ENCODE measurements at regions not wholly inside any gene's neighbourhood (a gene's known extent, or its start where the extent isn't known, plus 50 kb on each side); places are given as distances from the start of the nearest gene placed in this dataset.

DNA sequence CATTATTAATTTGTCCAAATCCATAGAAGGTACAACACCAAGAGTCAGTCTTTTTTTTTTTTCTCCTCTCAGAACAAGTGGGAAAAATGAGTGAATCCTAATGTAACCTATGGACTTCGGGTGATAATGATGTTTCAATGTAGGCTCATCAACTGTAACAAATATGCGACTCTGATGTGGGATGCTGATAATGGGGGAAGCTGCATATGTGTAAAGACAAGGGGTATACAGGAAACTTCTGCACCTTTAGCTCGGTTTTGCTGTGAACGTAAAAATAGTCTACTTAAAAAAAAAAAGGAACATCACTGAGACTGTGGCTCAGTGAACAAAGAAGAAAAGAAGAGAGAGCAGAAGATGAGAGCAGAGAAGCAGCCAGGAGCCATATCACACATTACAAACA, 78.3 kb upstream of the ARHGAP32 start:
- Histone ChIP-seq H3K4me1 (ENCODE audit: control insufficient read depth in 2 of 2, insufficient read depth in 2 of 2, low read length in 2 of 2) (peaks cover 1 to 5% of the 10 kb centered on the region in 2 donors), H3K4me3 (ENCODE audit: low read length in 2 of 2) (no peak overlapping the region), H3K9ac (ENCODE audit: low read depth in 1 of 2, low read length in 2 of 2) (no peak overlapping the region), H3K36me3 (ENCODE audit: control insufficient read depth in 2 of 2, insufficient read depth in 2 of 2, low read length in 2 of 2) (no peaks in the 10 kb centered on the region), H3K9me3 (ENCODE audit: control insufficient read depth in 2 of 2, low read length in 2 of 2) (no peaks in the 10 kb centered on the region), H3K27me3 (ENCODE audit: control insufficient read depth in 2 of 2, insufficient read depth in 2 of 2, low read length in 2 of 2) (no peaks in the 10 kb centered on the region), H3K27ac (ENCODE audit: low read depth in 2 of 2, low read length in 2 of 2) (no peak overlapping the region)

DNA sequence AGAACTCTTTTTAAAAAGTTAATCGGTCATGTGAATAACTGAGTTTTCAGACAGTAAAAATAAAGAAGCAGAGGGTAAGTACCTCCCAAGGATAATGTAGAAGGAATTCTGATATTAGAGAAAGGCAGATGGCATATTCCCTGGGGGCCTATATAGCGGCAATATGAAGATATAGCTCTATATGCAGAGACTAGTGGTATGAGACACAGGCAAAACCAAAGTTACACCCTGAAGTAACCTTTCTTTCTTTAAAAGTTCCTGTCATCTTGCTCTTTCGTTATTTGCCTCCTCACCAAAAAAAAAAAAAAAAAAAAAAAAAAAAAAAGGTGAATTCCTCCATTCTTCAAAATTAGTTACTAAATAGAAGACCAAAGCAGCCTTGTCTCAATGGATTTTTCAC, 76.2 kb upstream of the ARHGAP32 start:
- no peak overlapping the region for H3K27ac ChIP-seq (ENCODE audit: low read depth in 2 of 2, low read length in 2 of 2)
- H3K9ac ChIP-seq (ENCODE audit: low read depth in 1 of 2, low read length in 2 of 2): no peak overlapping the region
- no peak overlapping the region for H3K4me3 ChIP-seq (ENCODE audit: low read length in 2 of 2)
- no peaks in the 10 kb centered on the region for H3K4me1 ChIP-seq (ENCODE audit: control insufficient read depth in 2 of 2, insufficient read depth in 2 of 2, low read length in 2 of 2)
- H3K27me3 ChIP-seq (ENCODE audit: control insufficient read depth in 2 of 2, insufficient read depth in 2 of 2, low read length in 2 of 2): no peaks in the 10 kb centered on the region
- no peaks in the 10 kb centered on the region for H3K36me3 ChIP-seq (ENCODE audit: control insufficient read depth in 2 of 2, insufficient read depth in 2 of 2, low read length in 2 of 2)
- H3K9me3 ChIP-seq (ENCODE audit: control insufficient read depth in 2 of 2, low read length in 2 of 2): no peaks in the 10 kb centered on the region

DNA sequence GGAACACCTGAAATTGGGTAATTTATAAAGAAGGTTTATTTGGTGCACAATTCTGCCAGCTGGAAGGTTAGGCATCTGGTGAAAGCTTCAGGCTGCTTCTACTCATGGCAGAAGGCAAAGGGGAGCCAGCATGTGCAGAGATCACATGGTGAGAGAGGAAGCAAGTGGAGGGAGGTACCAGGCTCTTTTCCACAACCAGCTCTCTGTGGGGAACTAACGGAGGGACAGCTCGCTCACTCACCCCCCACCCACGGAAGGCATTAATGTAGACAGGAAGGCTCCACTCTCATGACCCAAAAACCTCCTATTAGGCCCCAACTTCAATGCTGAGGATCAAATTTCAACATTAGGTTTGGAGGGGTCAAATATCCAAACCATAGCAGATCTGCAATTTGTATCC, 75.6 kb upstream of the ARHGAP32 start:
- Histone ChIP-seq H3K27ac (ENCODE audit: low read depth in 2 of 2, low read length in 2 of 2) (no peak overlapping the region), H3K4me1 (ENCODE audit: control insufficient read depth in 2 of 2, insufficient read depth in 2 of 2, low read length in 2 of 2) (no peaks in the 10 kb centered on the region), H3K27me3 (ENCODE audit: control insufficient read depth in 2 of 2, insufficient read depth in 2 of 2, low read length in 2 of 2) (no peaks in the 10 kb centered on the region), H3K9me3 (ENCODE audit: control insufficient read depth in 2 of 2, low read length in 2 of 2) (no peaks in the 10 kb centered on the region), H3K4me3 (ENCODE audit: low read length in 2 of 2) (no peak overlapping the region), H3K9ac (ENCODE audit: low read depth in 1 of 2, low read length in 2 of 2) (no peak overlapping the region), H3K36me3 (ENCODE audit: control insufficient read depth in 2 of 2, insufficient read depth in 2 of 2, low read length in 2 of 2) (no peaks in the 10 kb centered on the region)

DNA sequence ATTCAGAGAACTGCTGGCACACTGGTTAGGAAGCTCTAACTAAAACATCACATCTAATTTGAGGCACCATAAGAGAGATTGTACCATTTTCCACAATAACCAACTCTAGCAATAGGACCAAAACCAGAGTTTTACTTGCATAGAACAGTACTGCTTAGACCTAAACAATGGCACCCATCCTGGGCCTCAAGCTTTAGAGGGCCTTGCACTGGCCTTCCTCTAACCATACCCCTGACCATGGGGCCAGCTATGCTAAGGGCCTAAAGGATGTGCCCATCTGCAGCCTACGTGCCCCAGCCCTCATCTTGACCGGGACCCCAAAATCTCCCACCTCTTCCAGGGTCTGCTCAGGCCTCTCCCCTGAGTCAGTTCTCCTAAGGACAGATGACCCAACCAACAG, 74.4 kb upstream of the ARHGAP32 start:
- H3K4me3 ChIP-seq (ENCODE audit: low read length in 2 of 2): no peak overlapping the region
- no peak overlapping the region for H3K9ac ChIP-seq (ENCODE audit: low read depth in 1 of 2, low read length in 2 of 2)
- H3K36me3 ChIP-seq (ENCODE audit: control insufficient read depth in 2 of 2, insufficient read depth in 2 of 2, low read length in 2 of 2): no peaks in the 10 kb centered on the region
- H3K27ac ChIP-seq (ENCODE audit: low read depth in 2 of 2, low read length in 2 of 2): no peak overlapping the region
- H3K9me3 ChIP-seq (ENCODE audit: control insufficient read depth in 2 of 2, low read length in 2 of 2): no peaks in the 10 kb centered on the region
- H3K4me1 ChIP-seq (ENCODE audit: control insufficient read depth in 2 of 2, insufficient read depth in 2 of 2, low read length in 2 of 2): no peaks in the 10 kb centered on the region
- H3K27me3 ChIP-seq (ENCODE audit: control insufficient read depth in 2 of 2, insufficient read depth in 2 of 2, low read length in 2 of 2): no peaks in the 10 kb centered on the region

DNA sequence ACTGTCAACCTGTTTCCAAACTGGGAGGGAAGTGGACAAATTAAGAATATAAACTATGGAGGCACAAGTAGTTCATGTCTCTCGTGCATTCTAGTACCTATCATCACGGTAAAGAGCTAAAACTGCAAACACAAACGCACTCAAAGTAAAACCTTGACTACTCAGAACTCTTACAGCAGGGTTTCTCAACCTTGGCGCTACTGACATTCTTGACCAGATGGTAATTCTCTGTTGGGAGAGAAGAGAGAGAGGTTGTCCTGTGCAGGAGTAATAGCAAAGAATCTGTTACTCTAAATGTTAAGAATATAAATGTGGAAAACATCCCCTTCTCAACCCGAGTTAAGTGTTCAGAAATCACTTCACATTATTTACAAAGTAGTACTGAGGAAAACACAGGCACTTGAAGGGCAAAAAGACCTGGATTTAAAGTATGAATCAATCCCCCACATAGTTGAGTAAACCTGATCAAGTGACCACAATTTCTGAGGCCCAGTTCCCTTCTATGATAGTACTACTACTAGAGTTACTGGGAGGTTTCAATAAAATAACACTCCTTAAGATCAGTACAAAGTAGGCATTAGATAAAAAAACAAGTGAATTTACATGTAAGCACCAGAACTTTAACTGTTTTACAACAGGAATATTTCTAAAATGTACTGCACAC, 73.1 kb upstream of the ARHGAP32 start:
- no peaks in the 10 kb centered on the region for H3K27me3 ChIP-seq (ENCODE audit: control insufficient read depth in 2 of 2, insufficient read depth in 2 of 2, low read length in 2 of 2)

DNA sequence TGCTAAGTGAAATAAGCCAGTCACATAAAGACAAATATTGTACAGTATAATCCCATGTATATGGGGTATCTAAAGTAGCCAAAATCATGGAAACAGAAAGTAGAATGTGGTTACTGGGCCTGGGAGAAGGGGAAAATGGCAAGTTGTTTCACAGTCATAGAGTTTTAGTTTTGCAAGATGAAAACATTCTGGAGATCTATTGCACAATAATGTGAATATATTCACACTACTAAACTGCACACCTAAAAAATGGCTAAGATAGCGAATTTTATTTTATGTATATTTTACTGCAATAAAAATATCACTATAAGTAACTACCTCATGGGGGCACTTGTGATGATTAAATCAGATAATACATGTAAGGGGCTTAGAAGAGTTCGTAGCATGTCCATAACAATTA, 72.0 kb upstream of the ARHGAP32 start:
- H3K27me3 ChIP-seq (ENCODE audit: control insufficient read depth in 2 of 2, insufficient read depth in 2 of 2, low read length in 2 of 2): no peaks in the 10 kb centered on the region
- no peak overlapping the region for H3K27ac ChIP-seq (ENCODE audit: low read depth in 2 of 2, low read length in 2 of 2)
- H3K4me1 ChIP-seq (ENCODE audit: control insufficient read depth in 2 of 2, insufficient read depth in 2 of 2, low read length in 2 of 2): no peaks in the 10 kb centered on the region
- H3K36me3 ChIP-seq (ENCODE audit: control insufficient read depth in 2 of 2, insufficient read depth in 2 of 2, low read length in 2 of 2): no peaks in the 10 kb centered on the region
- no peak overlapping the region for H3K9ac ChIP-seq (ENCODE audit: low read depth in 1 of 2, low read length in 2 of 2)
- H3K9me3 ChIP-seq (ENCODE audit: control insufficient read depth in 2 of 2, low read length in 2 of 2): no peaks in the 10 kb centered on the region
- no peak overlapping the region for H3K4me3 ChIP-seq (ENCODE audit: low read length in 2 of 2)

More for the DNA sequence above, 73.1 kb upstream of the ARHGAP32 start:
- Histone ChIP-seq H3K4me1 (ENCODE audit: control insufficient read depth in 2 of 2, insufficient read depth in 2 of 2, low read length in 2 of 2) (no peaks in the 10 kb centered on the region), H3K27ac (ENCODE audit: low read depth in 2 of 2, low read length in 2 of 2) (no peak overlapping the region), H3K9ac (ENCODE audit: low read depth in 1 of 2, low read length in 2 of 2) (no peak overlapping the region), H3K36me3 (ENCODE audit: control insufficient read depth in 2 of 2, insufficient read depth in 2 of 2, low read length in 2 of 2) (no peaks in the 10 kb centered on the region), H3K4me3 (ENCODE audit: low read length in 2 of 2) (no peak overlapping the region), H3K9me3 (ENCODE audit: control insufficient read depth in 2 of 2, low read length in 2 of 2) (no peaks in the 10 kb centered on the region)

DNA sequence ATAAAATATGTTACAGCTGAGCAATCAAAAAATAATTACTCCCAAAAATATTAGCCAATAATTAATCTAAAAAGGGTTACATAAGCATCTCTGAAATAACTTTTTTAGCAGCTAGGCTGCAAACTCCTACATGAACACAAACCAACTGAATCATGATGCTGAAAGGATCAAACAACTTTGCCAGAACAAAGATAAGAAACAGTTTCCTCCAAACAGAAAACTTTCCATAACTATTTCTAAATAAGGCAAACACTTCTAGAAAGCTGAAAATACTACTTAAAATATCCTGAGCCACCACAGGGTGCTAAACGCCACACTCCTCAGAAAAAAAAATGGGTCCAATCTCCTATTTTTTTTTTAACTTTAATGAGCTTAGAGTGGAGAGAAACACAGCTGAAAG, 68.6 kb upstream of the ARHGAP32 start:
- no peak overlapping the region for H3K9ac ChIP-seq (ENCODE audit: low read depth in 1 of 2, low read length in 2 of 2)
- H3K9me3 ChIP-seq (ENCODE audit: control insufficient read depth in 2 of 2, low read length in 2 of 2): no peaks in the 10 kb centered on the region
- no peak overlapping the region for H3K4me3 ChIP-seq (ENCODE audit: low read length in 2 of 2)
- H3K27ac ChIP-seq (ENCODE audit: low read depth in 2 of 2, low read length in 2 of 2): no peak overlapping the region
- H3K36me3 ChIP-seq (ENCODE audit: control insufficient read depth in 2 of 2, insufficient read depth in 2 of 2, low read length in 2 of 2): no peaks in the 10 kb centered on the region
- no peaks in the 10 kb centered on the region for H3K27me3 ChIP-seq (ENCODE audit: control insufficient read depth in 2 of 2, insufficient read depth in 2 of 2, low read length in 2 of 2)
- H3K4me1 ChIP-seq (ENCODE audit: control insufficient read depth in 2 of 2, insufficient read depth in 2 of 2, low read length in 2 of 2): no peaks in the 10 kb centered on the region

DNA sequence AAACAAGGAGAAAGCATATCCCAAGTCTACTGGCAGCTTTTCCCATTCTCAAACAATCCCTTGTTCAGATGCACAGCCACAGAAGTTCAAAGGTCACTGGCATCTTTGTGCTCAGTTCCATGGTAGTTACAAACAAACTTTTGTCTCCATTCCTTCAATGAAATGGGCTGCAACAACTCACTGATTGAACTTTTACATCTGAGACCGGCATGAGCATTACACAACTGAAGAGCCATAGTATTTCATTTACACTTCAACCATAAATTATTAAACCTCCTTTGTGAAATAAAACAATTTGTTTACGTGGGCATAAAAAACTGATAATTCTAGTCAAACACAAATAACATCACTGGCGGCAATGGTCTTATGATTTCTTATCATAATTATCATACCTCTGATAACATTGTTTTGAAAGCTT, 67.8 kb upstream of the ARHGAP32 start:
- Histone ChIP-seq H3K4me1 (ENCODE audit: control insufficient read depth in 2 of 2, insufficient read depth in 2 of 2, low read length in 2 of 2) (no peaks in the 10 kb centered on the region), H3K4me3 (ENCODE audit: low read length in 2 of 2) (no peak overlapping the region), H3K27me3 (ENCODE audit: control insufficient read depth in 2 of 2, insufficient read depth in 2 of 2, low read length in 2 of 2) (no peaks in the 10 kb centered on the region), H3K36me3 (ENCODE audit: control insufficient read depth in 2 of 2, insufficient read depth in 2 of 2, low read length in 2 of 2) (no peaks in the 10 kb centered on the region), H3K27ac (ENCODE audit: low read depth in 2 of 2, low read length in 2 of 2) (no peak overlapping the region), H3K9ac (ENCODE audit: low read depth in 1 of 2, low read length in 2 of 2) (no peak overlapping the region), H3K9me3 (ENCODE audit: control insufficient read depth in 2 of 2, low read length in 2 of 2) (no peaks in the 10 kb centered on the region)

DNA sequence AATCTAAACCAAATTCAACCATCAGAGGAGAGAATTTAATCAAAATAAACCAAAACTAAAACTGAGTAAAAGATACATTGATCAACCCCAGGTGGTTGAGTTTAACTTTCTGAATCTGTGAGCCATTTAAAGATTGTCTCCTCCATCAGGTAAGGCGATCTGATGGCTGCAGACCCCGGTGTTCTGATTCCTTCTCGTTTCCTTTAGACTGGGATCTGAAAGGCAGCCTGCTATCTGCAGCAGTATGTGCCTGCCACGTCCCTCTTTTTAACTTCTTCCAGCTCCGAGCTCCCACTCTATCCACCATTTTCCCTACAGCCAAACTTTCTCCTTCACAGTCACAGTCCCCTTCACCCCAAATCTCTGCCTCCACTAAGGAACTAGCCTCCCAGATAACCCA, 66.1 kb upstream of the ARHGAP32 start:
- H3K4me1 ChIP-seq (ENCODE audit: control insufficient read depth in 2 of 2, insufficient read depth in 2 of 2, low read length in 2 of 2): no peaks in the 10 kb centered on the region
- no peak overlapping the region for H3K9ac ChIP-seq (ENCODE audit: low read depth in 1 of 2, low read length in 2 of 2)
- H3K4me3 ChIP-seq (ENCODE audit: low read length in 2 of 2): no peak overlapping the region
- no peaks in the 10 kb centered on the region for H3K9me3 ChIP-seq (ENCODE audit: control insufficient read depth in 2 of 2, low read length in 2 of 2)
- no peaks in the 10 kb centered on the region for H3K27me3 ChIP-seq (ENCODE audit: control insufficient read depth in 2 of 2, insufficient read depth in 2 of 2, low read length in 2 of 2)
- no peaks in the 10 kb centered on the region for H3K36me3 ChIP-seq (ENCODE audit: control insufficient read depth in 2 of 2, insufficient read depth in 2 of 2, low read length in 2 of 2)
- no peak overlapping the region for H3K27ac ChIP-seq (ENCODE audit: low read depth in 2 of 2, low read length in 2 of 2)

DNA sequence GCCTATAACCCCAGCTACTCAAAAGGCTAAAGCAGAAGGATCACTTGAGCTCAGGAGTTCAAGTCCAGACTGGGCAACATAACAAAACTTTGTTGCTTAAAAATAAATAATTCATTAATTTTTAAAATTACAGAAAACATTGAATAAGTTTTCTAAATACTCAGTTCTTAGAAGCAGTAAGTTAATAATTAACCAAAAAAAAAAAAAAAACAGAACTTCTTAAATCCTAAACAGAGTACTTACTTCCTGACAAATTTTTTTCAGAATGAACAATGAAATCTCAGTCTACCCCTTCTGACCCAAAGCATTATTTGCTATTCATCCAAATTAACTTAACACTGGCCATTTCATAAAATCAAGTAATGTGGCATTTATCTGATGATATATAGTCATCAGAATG, 65.4 kb upstream of the ARHGAP32 start:
- Histone ChIP-seq H3K27me3 (ENCODE audit: control insufficient read depth in 2 of 2, insufficient read depth in 2 of 2, low read length in 2 of 2) (no peaks in the 10 kb centered on the region), H3K4me1 (ENCODE audit: control insufficient read depth in 2 of 2, insufficient read depth in 2 of 2, low read length in 2 of 2) (no peaks in the 10 kb centered on the region), H3K36me3 (ENCODE audit: control insufficient read depth in 2 of 2, insufficient read depth in 2 of 2, low read length in 2 of 2) (no peaks in the 10 kb centered on the region), H3K9me3 (ENCODE audit: control insufficient read depth in 2 of 2, low read length in 2 of 2) (no peaks in the 10 kb centered on the region), H3K4me3 (ENCODE audit: low read length in 2 of 2) (no peak overlapping the region), H3K27ac (ENCODE audit: low read depth in 2 of 2, low read length in 2 of 2) (no peak overlapping the region), H3K9ac (ENCODE audit: low read depth in 1 of 2, low read length in 2 of 2) (no peak overlapping the region)

DNA sequence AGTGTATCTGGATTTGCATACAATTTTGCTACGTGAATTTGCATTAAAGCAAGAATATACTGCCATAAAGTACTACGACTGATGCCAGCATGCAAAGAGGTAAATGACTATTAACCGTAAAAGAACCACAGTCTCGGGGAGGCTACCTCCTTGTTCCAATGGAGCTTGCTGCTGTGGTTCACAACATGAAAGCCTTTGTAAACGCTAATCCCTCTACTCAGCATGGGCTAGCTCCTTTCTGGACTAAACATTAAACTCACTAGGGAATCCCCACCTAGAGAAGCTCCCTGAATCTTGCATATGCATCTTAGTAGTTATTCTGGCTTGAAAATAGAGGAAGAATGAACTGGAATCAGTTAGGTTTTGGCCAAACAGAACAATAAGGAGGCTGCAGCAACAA, 60.5 kb upstream of the ARHGAP32 start:
- Histone ChIP-seq H3K36me3 (ENCODE audit: control insufficient read depth in 2 of 2, insufficient read depth in 2 of 2, low read length in 2 of 2) (no peaks in the 10 kb centered on the region), H3K4me3 (ENCODE audit: low read length in 2 of 2) (no peak overlapping the region), H3K9me3 (ENCODE audit: control insufficient read depth in 2 of 2, low read length in 2 of 2) (no peaks in the 10 kb centered on the region), H3K9ac (ENCODE audit: low read depth in 1 of 2, low read length in 2 of 2) (no peak overlapping the region), H3K27ac (ENCODE audit: low read depth in 2 of 2, low read length in 2 of 2) (no peak overlapping the region), H3K4me1 (ENCODE audit: control insufficient read depth in 2 of 2, insufficient read depth in 2 of 2, low read length in 2 of 2) (no peaks in the 10 kb centered on the region), H3K27me3 (ENCODE audit: control insufficient read depth in 2 of 2, insufficient read depth in 2 of 2, low read length in 2 of 2) (no peaks in the 10 kb centered on the region)

Measured in mucosa of rectum (tissue), 2 donors.